Epithelial cell of proximal tubule (primary cell): ENCODE measurements at regions not wholly inside any gene's neighbourhood (a gene's known extent, or its start where the extent isn't known, plus 50 kb on each side); places are given as distances from the start of the nearest gene placed in this dataset.

Source experiments
- DNase-seq: peaks from one replicate; pipeline ENCODE4 v3.0.0-alpha.2; 2011; ENCODE audit warnings: low read depth
- H3K4me3 ChIP-seq: 2 replicates; pipeline ENCODE4 v1.5.1; 2011; ENCODE audit warnings: low read depth, mild to moderate bottlenecking, low read length
- TF ChIP-seq, protein P1 (sequence below): conservative IDR thresholded peaks from 2 replicates; pipeline ENCODE4 v1.5.1; 2012; ENCODE audit warnings: low read depth, mild to moderate bottlenecking, low read length

DNA sequence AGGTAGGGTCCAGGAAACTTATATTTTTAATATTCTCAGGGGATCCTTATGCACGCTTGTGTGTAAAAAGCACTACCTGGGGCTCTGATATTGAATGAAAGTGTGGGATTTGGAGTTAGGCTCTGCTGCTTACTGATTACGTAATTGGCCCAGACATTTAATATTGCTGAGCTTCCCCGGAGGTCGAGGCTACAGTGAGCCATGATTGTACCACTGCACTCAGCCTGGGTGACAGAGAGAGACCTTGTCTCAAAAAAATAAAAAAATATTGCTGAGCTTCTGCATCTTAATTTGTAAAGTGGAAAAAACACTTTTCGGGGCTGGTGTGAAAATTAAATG is 62.2 kb upstream of the KIF26B start:
- TF ChIP-seq, protein P1, sequence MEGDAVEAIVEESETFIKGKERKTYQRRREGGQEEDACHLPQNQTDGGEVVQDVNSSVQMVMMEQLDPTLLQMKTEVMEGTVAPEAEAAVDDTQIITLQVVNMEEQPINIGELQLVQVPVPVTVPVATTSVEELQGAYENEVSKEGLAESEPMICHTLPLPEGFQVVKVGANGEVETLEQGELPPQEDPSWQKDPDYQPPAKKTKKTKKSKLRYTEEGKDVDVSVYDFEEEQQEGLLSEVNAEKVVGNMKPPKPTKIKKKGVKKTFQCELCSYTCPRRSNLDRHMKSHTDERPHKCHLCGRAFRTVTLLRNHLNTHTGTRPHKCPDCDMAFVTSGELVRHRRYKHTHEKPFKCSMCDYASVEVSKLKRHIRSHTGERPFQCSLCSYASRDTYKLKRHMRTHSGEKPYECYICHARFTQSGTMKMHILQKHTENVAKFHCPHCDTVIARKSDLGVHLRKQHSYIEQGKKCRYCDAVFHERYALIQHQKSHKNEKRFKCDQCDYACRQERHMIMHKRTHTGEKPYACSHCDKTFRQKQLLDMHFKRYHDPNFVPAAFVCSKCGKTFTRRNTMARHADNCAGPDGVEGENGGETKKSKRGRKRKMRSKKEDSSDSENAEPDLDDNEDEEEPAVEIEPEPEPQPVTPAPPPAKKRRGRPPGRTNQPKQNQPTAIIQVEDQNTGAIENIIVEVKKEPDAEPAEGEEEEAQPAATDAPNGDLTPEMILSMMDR = no peak
- no peak overlapping the region for H3K4me3 ChIP-seq
- no peak for DNase-seq

DNA sequence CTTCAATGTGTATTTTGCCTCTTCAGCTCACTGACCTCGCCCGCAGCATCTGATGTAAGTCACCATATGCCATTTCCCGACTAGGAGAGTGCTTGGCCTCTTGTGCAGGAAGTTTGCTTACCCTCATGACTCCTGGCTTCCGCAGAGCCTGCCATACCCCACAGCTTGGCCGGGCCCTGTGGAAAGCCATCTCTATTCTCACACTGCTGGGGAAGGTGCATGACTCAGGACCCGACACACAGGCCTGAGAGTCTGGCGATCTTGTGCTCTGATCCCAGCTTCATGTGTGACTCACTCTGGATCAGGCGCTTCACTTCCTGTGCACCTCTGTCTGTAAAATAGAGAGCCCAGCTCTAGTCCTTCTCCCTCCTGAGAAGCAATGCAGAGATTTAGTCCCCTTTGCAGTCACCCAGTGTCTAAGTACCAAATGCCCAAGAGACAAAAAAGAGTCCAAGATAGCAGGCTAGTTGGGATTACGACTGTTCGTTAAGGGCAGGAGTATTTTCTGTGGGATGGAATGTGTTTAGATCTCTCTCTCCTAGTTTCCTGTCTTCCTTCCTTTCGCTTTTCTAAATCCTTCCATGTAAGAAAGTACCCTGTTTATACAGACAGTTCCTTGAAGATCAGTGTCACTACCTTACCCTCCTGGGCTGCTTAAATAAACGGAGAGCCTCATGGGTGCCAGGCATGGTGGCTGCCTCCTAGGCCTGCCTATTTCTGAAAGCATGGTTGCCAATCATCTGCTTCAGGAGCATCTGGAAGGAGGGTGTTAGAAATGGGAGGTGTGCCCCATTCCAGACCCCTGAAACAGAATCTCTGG is 62.8 kb upstream of the KIF26B start:
- H3K4me3 ChIP-seq = no peak overlapping the region
- TF ChIP-seq, protein P1 = no peak
- DNase-seq = peak; percentile 90

DNA sequence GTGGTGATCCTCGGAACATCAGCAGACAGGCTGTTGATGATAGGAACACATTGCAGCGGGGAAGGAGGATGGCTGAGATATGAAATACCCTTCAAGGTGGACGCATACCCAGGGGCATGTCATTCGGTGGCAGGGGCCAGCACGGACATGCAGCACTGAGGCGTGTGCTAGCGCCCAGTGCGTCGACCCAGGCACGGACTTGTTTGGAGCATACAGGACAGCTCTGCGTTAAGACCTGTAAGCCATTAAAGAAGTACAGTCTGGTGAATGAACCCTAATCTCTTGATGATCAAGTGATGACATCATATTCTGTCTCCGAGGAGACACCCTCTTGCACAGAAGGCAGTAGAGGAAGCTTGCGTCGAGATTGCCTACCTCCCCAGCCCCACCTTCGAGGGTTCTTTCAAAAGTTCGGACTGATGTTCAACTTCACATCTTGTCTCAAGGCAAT is 63.6 kb upstream of the KIF26B start:
- TF ChIP-seq, protein P1 = no peak
- H3K4me3 ChIP-seq = no peak overlapping the region
- no peak for DNase-seq

DNA sequence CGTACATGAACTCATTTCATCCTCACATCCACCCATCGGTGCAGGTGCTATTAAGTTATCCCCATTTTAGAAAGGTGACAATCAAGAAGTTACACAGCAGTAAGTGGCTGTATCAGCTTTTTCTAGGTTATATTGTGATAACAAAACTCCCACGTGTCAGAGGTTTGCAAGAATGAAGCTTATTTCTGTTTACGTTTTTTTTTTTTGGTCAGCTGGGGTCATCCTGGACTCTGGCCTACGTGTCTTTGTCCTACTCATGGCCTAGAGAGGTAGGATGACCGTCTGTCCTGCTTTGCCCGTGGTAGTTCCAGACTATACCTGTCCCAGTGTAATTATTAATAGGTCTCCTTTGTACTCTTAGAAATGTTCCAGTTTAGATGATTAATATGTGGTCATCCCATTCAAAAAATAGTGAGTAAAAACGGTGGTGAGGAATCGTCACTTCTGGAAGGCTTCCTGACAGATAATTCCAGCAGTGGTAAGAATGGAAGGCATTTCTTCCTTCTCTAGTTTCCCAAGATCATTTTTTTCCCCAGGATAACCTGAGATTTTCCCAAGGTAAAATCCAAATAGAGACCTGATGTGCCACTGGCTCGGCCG is 64.2 kb upstream of the KIF26B start:
- no peak for DNase-seq
- TF ChIP-seq, protein P1 = no peak
- H3K4me3 ChIP-seq = no peak overlapping the region

DNA sequence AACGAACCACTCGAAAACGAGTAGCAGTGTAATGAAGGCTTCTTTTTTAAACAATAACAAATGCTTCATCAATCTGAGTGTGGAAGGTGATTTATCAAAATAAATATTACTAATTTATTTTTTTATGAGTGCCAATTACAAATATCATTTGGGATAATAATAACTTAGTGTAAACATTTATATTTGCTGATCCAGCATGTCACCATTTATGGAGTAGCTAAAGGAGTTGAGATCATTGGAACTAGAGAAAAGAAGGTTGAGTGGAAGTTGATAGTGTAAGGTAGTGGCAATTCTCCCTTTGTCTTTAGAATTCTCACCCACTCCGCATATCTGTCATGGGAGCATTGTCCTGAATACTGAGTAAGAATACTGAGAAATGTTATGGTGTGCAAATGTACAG is 67.1 kb upstream of the KIF26B start:
- H3K4me3 ChIP-seq = no peak overlapping the region
- no peak for DNase-seq
- TF ChIP-seq, protein P1 = no peak

DNA sequence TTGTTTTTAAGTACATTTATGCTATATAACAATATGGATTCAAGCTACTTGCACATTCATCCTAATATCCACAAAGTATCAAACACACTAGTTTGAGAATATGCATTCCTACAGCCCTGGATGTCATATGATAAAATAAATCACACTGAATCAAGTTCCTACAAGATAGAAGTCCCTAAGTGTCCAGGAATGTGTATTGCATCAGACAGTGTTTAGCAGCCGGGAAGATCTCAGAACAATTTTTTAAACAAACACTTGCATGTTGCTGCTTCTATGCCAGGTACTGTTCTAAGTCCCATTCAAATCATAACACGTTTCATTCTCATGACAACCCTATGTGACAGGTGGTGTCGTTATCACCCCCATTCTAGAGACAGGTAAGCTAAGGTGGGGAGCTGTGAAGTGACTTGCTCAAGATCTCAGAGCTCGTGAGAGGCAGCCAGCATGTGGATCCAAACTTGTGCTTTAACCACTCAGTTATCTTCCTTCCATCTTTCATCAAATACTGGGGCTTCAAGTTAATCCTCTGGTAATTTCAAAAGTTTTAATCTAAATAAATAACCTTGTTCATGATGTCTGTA is 68.3 kb upstream of the KIF26B start:
- no peak for DNase-seq
- TF ChIP-seq, protein P1 = no peak

More for the DNA sequence above, 68.3 kb upstream of the KIF26B start:
- H3K4me3 ChIP-seq = no peak overlapping the region
